Mesodermal cell (in vitro differentiated cells): ENCODE measurements at regions not wholly inside any gene's neighbourhood (a gene's known extent, or its start where the extent isn't known, plus 50 kb on each side); places are given as distances from the start of the nearest gene placed in this dataset.

Source experiments
- H3K27ac ChIP-seq: 2 replicates; pipeline ENCODE4 v1.7.0; 2013; ENCODE audit warnings: mild to moderate bottlenecking, low read depth, low read length, moderate library complexity; ENCODE audit not compliant: severe bottlenecking
- H3K36me3 ChIP-seq: 2 replicates; pipeline ENCODE4 v1.7.1; 2013; ENCODE audit warnings: mild to moderate bottlenecking, low read length, moderate library complexity; ENCODE audit not compliant: control insufficient read depth, insufficient read depth
- H3K4me1 ChIP-seq: one replicate; pipeline ENCODE4 v1.7.1; 2013; ENCODE audit warnings: mild to moderate bottlenecking, low read length; ENCODE audit not compliant: insufficient read depth, control insufficient read depth, poor library complexity, severe bottlenecking
- H3K4me3 ChIP-seq: 2 replicates; pipeline ENCODE4 v1.7.0; 2013; ENCODE audit warnings: low read length, control low read depth, mild to moderate bottlenecking; ENCODE audit not compliant: insufficient read depth, poor library complexity, severe bottlenecking; ENCODE audit errors: extremely low read depth
- H3K9me3 ChIP-seq: 2 replicates; pipeline ENCODE4 v1.7.1; 2013; ENCODE audit warnings: mild to moderate bottlenecking, low read length, moderate library complexity; ENCODE audit not compliant: control insufficient read depth
- WGBS, 2 experiments: methylation state at CpG; one replicate each; pipeline ENCODE4 v1.1.5; 2013; ENCODE audit warnings: missing lambda C conversion rate in 2 of 2; ENCODE audit not compliant: insufficient coverage in 2 of 2; 5-methylcytosine and 5-hydroxymethylcytosine counted together

DNA sequence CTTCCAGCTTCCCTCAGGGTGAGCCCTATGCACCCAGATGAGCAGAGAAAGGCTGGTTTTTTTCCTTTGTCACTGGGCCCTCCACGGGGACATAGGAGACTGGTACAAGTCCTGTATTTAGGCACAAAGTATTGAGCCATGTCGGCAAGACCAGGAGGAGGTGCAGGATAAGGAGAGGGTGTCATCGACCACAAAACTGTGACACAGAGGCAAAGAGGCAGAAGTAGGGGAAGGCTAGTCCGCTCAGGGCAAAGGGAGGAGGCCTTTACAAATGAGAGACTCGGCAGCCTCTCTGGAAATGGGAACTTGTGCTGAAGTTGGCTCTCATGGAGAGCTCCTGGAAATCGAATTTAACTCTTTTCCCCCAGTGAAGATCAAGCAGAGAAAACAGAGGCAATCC is 70.7 kb upstream of the CAMK1G start:
- H3K4me1 ChIP-seq = no peaks in the 10 kb centered on the region
- H3K27ac ChIP-seq = no peak overlapping the region
- H3K36me3 ChIP-seq = no peaks in the 10 kb centered on the region
- H3K9me3 ChIP-seq = no peaks in the 10 kb centered on the region
- WGBS, 2 experiments = 69 to 70% methylated on average over 5 to 6 of the region's 6 CpGs
- H3K4me3 ChIP-seq = no peak overlapping the region

DNA sequence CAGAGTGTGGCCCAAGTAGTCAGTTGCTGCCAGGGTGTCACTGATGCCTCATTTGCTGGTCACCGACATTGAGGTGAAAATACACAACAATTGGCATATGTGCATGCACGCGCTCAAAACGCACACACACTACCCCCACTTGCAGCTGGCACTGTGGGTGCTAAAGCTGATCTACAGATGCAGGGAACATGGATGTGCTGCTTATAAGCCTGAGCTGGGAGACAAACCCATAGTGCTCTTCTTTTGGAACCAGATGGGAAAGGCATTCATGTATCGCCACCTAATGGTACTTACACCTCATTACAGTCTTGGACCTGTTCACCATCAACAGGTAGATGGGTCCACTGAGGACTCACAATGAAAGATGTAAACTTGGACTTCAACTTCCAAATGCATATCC is 70.3 kb upstream of the CAMK1G start:
- Histone ChIP-seq H3K4me1 (no peaks in the 10 kb centered on the region), H3K36me3 (no peaks in the 10 kb centered on the region), H3K27ac (no peak overlapping the region), H3K9me3 (no peaks in the 10 kb centered on the region), H3K4me3 (no peak overlapping the region)
- 71 to 72% methylated on average over 4 to 5 of the region's 5 CpGs for WGBS, 2 experiments

DNA sequence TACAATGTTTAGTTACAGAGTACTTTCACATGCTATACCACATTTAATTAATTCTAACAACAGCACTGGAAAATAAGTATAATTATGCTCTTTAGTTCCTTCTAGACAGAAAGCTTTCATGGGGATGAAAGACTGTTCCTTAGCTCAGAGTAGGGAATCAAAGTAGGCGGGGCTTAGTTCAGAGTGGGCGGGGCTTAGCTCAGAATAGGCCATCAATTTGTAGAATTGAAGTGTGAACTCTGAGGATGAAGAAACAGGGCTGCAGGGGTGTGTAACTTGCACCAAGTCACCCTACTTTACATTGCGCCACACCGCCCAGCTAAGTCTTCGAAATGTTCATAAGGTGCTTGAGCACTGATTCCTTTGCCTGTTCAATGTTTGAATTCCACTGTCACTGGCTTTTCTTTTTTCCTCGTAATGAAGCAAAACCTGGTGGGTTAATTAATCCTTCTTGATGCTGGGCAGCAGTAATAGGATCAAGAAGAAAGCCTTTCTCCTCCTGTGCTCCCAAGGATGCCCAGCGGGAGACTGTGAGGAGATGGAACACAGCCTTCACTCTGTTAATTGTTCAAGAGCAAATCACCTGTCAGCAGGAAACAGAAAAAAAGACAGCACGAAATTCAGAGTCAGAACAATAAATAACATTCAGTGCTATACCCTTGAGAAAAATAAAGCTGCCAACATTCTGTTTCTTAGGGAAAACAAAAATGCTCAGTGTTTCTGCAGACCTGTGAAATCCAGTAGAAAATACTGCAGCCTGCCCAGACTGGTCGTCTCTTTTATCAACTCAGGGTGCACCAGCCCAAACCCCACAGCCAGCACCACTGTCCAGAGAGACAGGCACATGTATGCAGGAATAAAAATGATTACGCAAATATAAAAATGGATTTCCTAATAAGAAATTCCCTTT is 66.5 kb upstream of the CAMK1G start:
- H3K27ac ChIP-seq = no peak overlapping the region
- no peaks in the 10 kb centered on the region for H3K36me3 ChIP-seq
- no peaks in the 10 kb centered on the region for H3K4me1 ChIP-seq
- 83 to 88% methylated on average over 7 to 8 of the region's 10 CpGs for WGBS, 2 experiments
- no peak overlapping the region for H3K4me3 ChIP-seq
- no peaks in the 10 kb centered on the region for H3K9me3 ChIP-seq

DNA sequence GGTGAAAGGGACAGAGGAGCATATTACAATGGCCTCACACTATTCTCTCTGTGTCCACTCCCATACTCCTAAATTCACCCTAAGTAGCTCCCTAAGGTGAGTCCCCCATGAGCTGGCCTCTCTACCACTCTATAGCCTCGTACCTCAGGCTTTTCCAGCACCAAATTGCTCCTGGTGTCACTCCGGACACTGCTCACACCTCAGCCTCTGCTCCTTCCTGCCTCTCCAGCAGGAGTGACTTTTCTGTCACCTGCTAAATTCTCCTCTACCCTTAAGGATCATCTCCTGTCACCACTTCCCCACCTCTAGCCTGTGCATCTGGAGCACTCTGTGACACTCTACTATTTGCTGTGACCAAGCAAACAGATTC is 65.8 kb upstream of the CAMK1G start:
- Histone ChIP-seq H3K27ac (no peak overlapping the region), H3K4me1 (no peaks in the 10 kb centered on the region), H3K4me3 (no peak overlapping the region), H3K9me3 (no peaks in the 10 kb centered on the region), H3K36me3 (no peaks in the 10 kb centered on the region)
- 90 to 95% methylated on average over 1 to 2 of the region's 2 CpGs for WGBS, 2 experiments

DNA sequence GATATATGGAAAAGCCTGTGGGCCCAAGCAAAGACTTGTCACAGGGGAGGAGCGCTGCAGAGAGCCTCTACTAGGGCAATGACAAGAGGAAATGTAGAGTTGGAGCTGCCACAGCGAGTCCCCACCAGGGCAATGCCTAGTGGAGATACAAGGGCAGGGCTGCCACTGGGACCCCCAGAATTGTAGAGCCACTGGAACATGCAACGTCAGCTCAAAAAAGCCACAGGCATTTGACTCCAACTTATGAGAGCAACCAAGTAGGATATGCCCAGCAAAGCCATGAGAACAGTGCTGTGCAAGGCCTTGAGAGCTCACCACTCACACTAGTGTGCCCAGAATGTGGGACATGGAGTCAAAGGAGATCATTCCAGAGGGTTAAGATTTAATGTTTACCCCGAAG is 63.7 kb upstream of the CAMK1G start:
- no peak overlapping the region for H3K27ac ChIP-seq
- H3K9me3 ChIP-seq = no peaks in the 10 kb centered on the region
- H3K4me1 ChIP-seq = no peaks in the 10 kb centered on the region
- no peak overlapping the region for H3K4me3 ChIP-seq
- no peaks in the 10 kb centered on the region for H3K36me3 ChIP-seq
- 88 to 93% methylated on average over 3 of the region's 4 CpGs for WGBS, 2 experiments

DNA sequence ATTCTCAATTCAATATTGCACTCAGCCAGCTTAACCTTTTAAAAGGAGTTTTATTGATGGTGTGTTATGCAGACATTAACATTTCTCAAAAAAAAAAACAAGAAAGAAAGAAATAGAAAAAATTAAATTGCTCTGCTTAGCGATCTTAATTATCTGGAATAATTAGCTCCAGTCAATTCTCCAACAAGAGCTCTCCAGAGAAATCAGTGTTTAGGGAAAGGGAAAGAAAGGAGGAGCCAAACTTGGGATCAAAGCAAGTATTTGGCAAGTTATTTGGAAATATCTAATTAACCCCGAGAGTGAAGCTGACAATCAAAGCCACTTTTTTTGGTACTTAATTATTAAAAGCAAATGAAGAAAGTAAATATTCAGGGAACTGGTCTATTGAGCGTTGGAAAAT is 60.7 kb upstream of the CAMK1G start:
- no peak overlapping the region for H3K4me3 ChIP-seq
- peaks cover 7% of the 10 kb centered on the region for H3K4me1 ChIP-seq
- 71 to 86% methylated on average over 1 of the region's 3 CpGs for WGBS, 2 experiments

DNA sequence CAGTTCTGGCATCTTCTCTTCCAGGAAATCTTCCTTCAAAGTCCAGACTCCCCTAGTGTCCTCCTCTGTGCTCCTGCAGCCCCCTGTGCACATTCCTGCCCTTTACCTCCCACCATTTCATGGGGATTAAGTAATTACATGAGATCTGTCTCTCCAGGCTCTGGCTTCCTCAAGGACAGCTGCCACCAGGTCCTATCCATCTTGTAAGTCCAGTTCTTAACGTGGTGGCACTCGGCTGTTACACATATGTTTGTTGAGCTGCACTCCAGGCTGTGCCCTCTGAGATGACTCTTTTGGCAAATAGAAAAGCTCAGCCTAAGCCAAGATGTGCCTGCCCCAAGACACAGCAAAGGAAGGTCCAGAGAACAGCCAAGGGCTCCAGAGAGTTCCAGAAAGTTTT is 57.4 kb upstream of the CAMK1G start:
- Histone ChIP-seq H3K27ac (no peak overlapping the region), H3K36me3 (no peaks in the 10 kb centered on the region), H3K4me3 (no peak overlapping the region), H3K9me3 (no peaks in the 10 kb centered on the region), H3K4me1 (peaks cover 13% of the 10 kb centered on the region)
- WGBS, 2 experiments = 73 to 81% methylated on average over 2 of the region's 2 CpGs

More for the DNA sequence above, 60.7 kb upstream of the CAMK1G start:
- Histone ChIP-seq H3K36me3 (no peaks in the 10 kb centered on the region), H3K9me3 (no peaks in the 10 kb centered on the region), H3K27ac (no peak overlapping the region)

DNA sequence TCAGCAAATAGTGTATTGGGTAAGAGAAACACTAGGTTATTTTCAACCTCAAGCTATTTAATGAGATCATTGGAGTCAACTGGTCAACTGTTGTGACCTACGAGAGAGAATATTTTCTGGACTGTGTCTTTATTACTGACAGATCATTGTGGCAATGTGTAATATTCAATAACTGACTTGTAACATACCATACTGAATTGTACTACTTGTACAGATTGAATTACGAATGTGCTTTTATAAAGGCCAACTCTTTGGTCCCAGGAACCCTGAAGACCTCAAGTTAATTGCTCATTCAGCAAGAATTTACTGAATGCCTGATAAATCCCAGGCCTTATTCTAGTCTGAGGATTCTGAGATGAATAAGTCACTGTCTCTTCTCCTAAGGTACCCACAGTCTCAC is 56.1 kb upstream of the CAMK1G start:
- Histone ChIP-seq H3K9me3 (no peaks in the 10 kb centered on the region), H3K4me1 (peaks cover 13% of the 10 kb centered on the region), H3K4me3 (no peak overlapping the region), H3K27ac (peak overlapping the region; percentile 25), H3K36me3 (no peaks in the 10 kb centered on the region)
- WGBS, 2 experiments = no CpG with 5 or more reads among the region's 2 CpGs

DNA sequence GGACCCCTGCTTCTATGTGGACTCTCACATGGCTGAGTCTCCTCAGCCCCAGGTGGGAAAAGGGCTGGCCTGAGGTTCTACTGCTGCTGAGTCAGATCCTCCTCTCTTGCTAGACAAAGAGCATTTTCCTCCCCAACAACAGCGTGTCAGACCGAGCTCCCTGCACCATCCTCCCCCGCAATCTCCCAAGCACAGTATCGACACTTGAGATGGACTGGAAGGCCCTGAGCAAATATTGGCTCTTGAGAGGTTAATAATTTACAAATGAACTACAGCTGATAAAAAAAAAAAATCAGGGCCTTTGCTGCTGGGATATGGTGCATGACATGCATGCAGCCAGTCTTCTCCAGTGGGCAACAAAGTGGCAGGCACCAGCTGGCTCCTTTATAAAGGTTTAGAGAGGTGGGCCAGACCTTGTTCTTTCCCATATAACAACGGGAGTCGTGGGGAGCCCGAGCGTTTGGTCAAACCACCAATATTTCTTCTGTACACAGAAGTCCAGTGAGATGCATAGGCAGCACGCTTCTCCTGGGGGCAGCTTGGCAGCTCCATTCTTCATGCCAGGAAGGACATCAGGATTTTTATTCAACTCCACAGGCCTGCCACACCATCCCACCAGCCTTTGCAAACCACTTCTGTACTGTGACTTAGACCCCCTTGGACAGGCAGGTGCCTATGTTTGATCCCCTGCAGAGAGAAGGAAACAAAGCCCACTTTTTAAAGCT is 55.4 kb upstream of the CAMK1G start:
- peak overlapping the region; percentile 25 for H3K27ac ChIP-seq
- peaks cover 13% of the 10 kb centered on the region for H3K4me1 ChIP-seq
- 88 to 89% methylated on average over 4 to 5 of the region's 9 CpGs for WGBS, 2 experiments
- no peak overlapping the region for H3K4me3 ChIP-seq
- H3K36me3 ChIP-seq = no peaks in the 10 kb centered on the region
- H3K9me3 ChIP-seq = no peaks in the 10 kb centered on the region

DNA sequence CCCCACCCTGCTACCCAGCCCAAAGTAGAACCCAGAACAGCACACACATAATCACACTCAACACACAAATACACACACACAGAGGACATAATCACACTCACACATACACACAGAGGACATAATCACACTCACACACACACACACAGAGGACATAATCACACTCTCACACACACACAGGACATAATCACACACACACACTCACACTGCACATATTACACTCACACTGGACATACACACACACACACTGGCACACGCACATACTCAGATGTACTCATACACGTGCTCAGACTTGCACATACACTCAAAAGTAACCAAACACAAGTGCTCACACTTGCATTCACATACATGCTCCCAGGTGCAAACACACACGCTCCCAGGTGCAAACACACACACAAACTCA is 54.3 kb upstream of the CAMK1G start:
- H3K4me3 ChIP-seq = no peak overlapping the region
- H3K36me3 ChIP-seq = no peaks in the 10 kb centered on the region
- no peak overlapping the region for H3K27ac ChIP-seq
- 78% methylated on average over 2 of the region's 3 CpGs; no CpG with 5 or more reads in 1 of the 2 experiments for WGBS, 2 experiments
- no peaks in the 10 kb centered on the region for H3K9me3 ChIP-seq
- peaks cover 13% of the 10 kb centered on the region for H3K4me1 ChIP-seq

DNA sequence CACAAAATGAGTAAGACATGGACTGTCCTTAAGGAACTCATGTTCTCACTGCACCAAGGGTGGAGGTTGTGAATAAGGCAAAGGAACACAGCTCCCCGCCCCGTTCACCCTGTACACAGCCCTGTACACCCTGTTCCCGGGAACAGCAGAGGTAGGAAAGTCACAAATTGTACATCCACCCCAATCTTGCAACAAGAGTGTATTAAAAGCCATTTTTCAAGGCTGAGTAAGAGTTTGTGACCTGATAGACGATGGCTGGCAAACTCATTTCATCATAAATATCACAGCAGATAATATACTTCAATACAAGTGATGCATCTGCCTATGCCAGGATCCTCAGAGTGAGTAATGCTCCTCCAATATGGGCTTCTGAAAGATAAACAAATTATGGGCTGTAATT is 52.5 kb upstream of the CAMK1G start:
- H3K4me1 ChIP-seq = peaks cover 13% of the 10 kb centered on the region
- no peak overlapping the region for H3K4me3 ChIP-seq
- no peaks in the 10 kb centered on the region for H3K9me3 ChIP-seq
- no CpG with 5 or more reads among the region's 4 CpGs for WGBS, 2 experiments
- H3K27ac ChIP-seq = no peak overlapping the region
- H3K36me3 ChIP-seq = no peaks in the 10 kb centered on the region
